ENCODE measurements at regions not wholly inside any gene's neighbourhood (a gene's known extent, or its start where the extent isn't known, plus 50 kb on each side); places are given as distances from the start of the nearest gene placed in this dataset.

GRCh38 chr2:235270291-235270690, 223.6 kb upstream of the AGAP1 start:
- FAIRE-seq, result no peak
- no peak for TF ChIP-seq TAF1 (IDR thresholded peaks at IDR 0.05; ENCODE audit: borderline replicate concordance, low read depth, low read length)
- TF ChIP-seq POLR2AphosphoS5 (IDR thresholded peaks at IDR 0.05; ENCODE audit: low read depth, low read length), result no peak
- TF ChIP-seq POLR2A (IDR thresholded peaks at IDR 0.05; ENCODE audit: low read depth, low read length), result no peak
- no peak for DNase-seq (ENCODE audit: insufficient read length)

GRCh38 chr2:235270956-235271355, 222.9 kb upstream of the AGAP1 start:
- no peak for DNase-seq (ENCODE audit: insufficient read length)
- peak; percentile 42 for FAIRE-seq
- TF ChIP-seq POLR2A (IDR thresholded peaks at IDR 0.05; ENCODE audit: low read depth, low read length), result no peak
- no peak for TF ChIP-seq TAF1 (IDR thresholded peaks at IDR 0.05; ENCODE audit: borderline replicate concordance, low read depth, low read length)
- no peak for TF ChIP-seq POLR2AphosphoS5 (IDR thresholded peaks at IDR 0.05; ENCODE audit: low read depth, low read length)

GRCh38 chr2:235271936-235272335, 221.9 kb upstream of the AGAP1 start:
- FAIRE-seq (no peak), DNase-seq (ENCODE audit: insufficient read length) (no peak)
- TF ChIP-seq POLR2AphosphoS5 (IDR thresholded peaks at IDR 0.05; ENCODE audit: low read depth, low read length), result no peak
- TF ChIP-seq POLR2A (IDR thresholded peaks at IDR 0.05; ENCODE audit: low read depth, low read length), result no peak
- TF ChIP-seq TAF1 (IDR thresholded peaks at IDR 0.05; ENCODE audit: borderline replicate concordance, low read depth, low read length), result no peak

GRCh38 chr2:235274023-235274422, 219.8 kb upstream of the AGAP1 start:
- FAIRE-seq (no peak), DNase-seq (ENCODE audit: insufficient read length) (no peak)
- no peak for TF ChIP-seq TAF1 (IDR thresholded peaks at IDR 0.05; ENCODE audit: borderline replicate concordance, low read depth, low read length)
- no peak for TF ChIP-seq POLR2AphosphoS5 (IDR thresholded peaks at IDR 0.05; ENCODE audit: low read depth, low read length)
- no peak for TF ChIP-seq POLR2A (IDR thresholded peaks at IDR 0.05; ENCODE audit: low read depth, low read length)

- no peak for FAIRE-seq
- TF ChIP-seq POLR2A (IDR thresholded peaks at IDR 0.05; ENCODE audit: low read depth, low read length), result no peak
- no peak for TF ChIP-seq POLR2AphosphoS5 (IDR thresholded peaks at IDR 0.05; ENCODE audit: low read depth, low read length)
- TF ChIP-seq TAF1 (IDR thresholded peaks at IDR 0.05; ENCODE audit: borderline replicate concordance, low read depth, low read length), result no peak
- DNase-seq (ENCODE audit: insufficient read length), result no peak
These were observed 216.4 kb upstream of the AGAP1 start for GRCh38 chr2:235277485-235277884.

GRCh38 chr2:235278771-235279355, 215.0 kb upstream of the AGAP1 start:
- FAIRE-seq (no peak), DNase-seq (ENCODE audit: insufficient read length) (no peak)
- TF ChIP-seq POLR2A (IDR thresholded peaks at IDR 0.05; ENCODE audit: low read depth, low read length) (no peak), POLR2AphosphoS5 (IDR thresholded peaks at IDR 0.05; ENCODE audit: low read depth, low read length) (no peak), TAF1 (IDR thresholded peaks at IDR 0.05; ENCODE audit: borderline replicate concordance, low read depth, low read length) (no peak)

GRCh38 chr2:235279965-235280364, 213.9 kb upstream of the AGAP1 start:
- DNase-seq (ENCODE audit: insufficient read length) (no peak), FAIRE-seq (no peak)
- TF ChIP-seq POLR2AphosphoS5 (IDR thresholded peaks at IDR 0.05; ENCODE audit: low read depth, low read length) (no peak), TAF1 (IDR thresholded peaks at IDR 0.05; ENCODE audit: borderline replicate concordance, low read depth, low read length) (no peak), POLR2A (IDR thresholded peaks at IDR 0.05; ENCODE audit: low read depth, low read length) (no peak)

- TF ChIP-seq POLR2AphosphoS5 (IDR thresholded peaks at IDR 0.05; ENCODE audit: low read depth, low read length) (no peak), POLR2A (IDR thresholded peaks at IDR 0.05; ENCODE audit: low read depth, low read length) (no peak), TAF1 (IDR thresholded peaks at IDR 0.05; ENCODE audit: borderline replicate concordance, low read depth, low read length) (no peak)
- FAIRE-seq, result no peak
- DNase-seq (ENCODE audit: insufficient read length), result no peak
These were observed 210.6 kb upstream of the AGAP1 start for GRCh38 chr2:235283246-235283645.

GRCh38 chr2:235286622-235287374, 207.0 kb upstream of the AGAP1 start:
- no peak for TF ChIP-seq POLR2AphosphoS5 (IDR thresholded peaks at IDR 0.05; ENCODE audit: low read depth, low read length)
- TF ChIP-seq POLR2A (IDR thresholded peaks at IDR 0.05; ENCODE audit: low read depth, low read length), result no peak
- TF ChIP-seq TAF1 (IDR thresholded peaks at IDR 0.05; ENCODE audit: borderline replicate concordance, low read depth, low read length), result no peak
- DNase-seq (ENCODE audit: insufficient read length) (no peak), FAIRE-seq (no peak)

- TF ChIP-seq POLR2A (IDR thresholded peaks at IDR 0.05; ENCODE audit: low read depth, low read length), result no peak
- TF ChIP-seq POLR2AphosphoS5 (IDR thresholded peaks at IDR 0.05; ENCODE audit: low read depth, low read length), result no peak
- TF ChIP-seq TAF1 (IDR thresholded peaks at IDR 0.05; ENCODE audit: borderline replicate concordance, low read depth, low read length), result no peak
- no peak for FAIRE-seq
- DNase-seq (ENCODE audit: insufficient read length), result no peak
These were observed 206.5 kb upstream of the AGAP1 start for GRCh38 chr2:235287375-235287733.

GRCh38 chr2:235291461-235291860, 202.4 kb upstream of the AGAP1 start:
- peak; percentile 24 for FAIRE-seq
- no peak for DNase-seq (ENCODE audit: insufficient read length)
- TF ChIP-seq TAF1 (IDR thresholded peaks at IDR 0.05; ENCODE audit: borderline replicate concordance, low read depth, low read length), result no peak
- TF ChIP-seq POLR2AphosphoS5 (IDR thresholded peaks at IDR 0.05; ENCODE audit: low read depth, low read length), result no peak
- TF ChIP-seq POLR2A (IDR thresholded peaks at IDR 0.05; ENCODE audit: low read depth, low read length), result no peak

GRCh38 chr2:235293061-235293460, 200.8 kb upstream of the AGAP1 start:
- no peak for TF ChIP-seq TAF1 (IDR thresholded peaks at IDR 0.05; ENCODE audit: borderline replicate concordance, low read depth, low read length)
- no peak for TF ChIP-seq POLR2A (IDR thresholded peaks at IDR 0.05; ENCODE audit: low read depth, low read length)
- TF ChIP-seq POLR2AphosphoS5 (IDR thresholded peaks at IDR 0.05; ENCODE audit: low read depth, low read length), result no peak
- no peak for FAIRE-seq
- no peak for DNase-seq (ENCODE audit: insufficient read length)
